OCI-LY3 (cell line): ENCODE measurements at regions not wholly inside any gene's neighbourhood (a gene's known extent, or its start where the extent isn't known, plus 50 kb on each side); places are given as distances from the start of the nearest gene placed in this dataset.

Source experiments
- CTCF ChIP-seq: fragments of 200-600, 300-600 bp; sonication (generic); IDR thresholded peaks from 2 replicates; pipeline ENCODE4 v1.5.1; 2014; ENCODE audit warnings: antibody characterized with exemption, low read length, low read depth
- EZH2phosphoT487 ChIP-seq: fragments of 200-600 bp; shearing (Covaris generic); IDR thresholded peaks from 2 replicates; pipeline ENCODE4 v1.6.1; 2018; ENCODE audit warnings: antibody characterized with exemption, mixed run types, low read depth

GRCh38 chr16:54509456-54509855, 222.9 kb upstream of the IRX3 start:
- no peak for TF ChIP-seq CTCF
- TF ChIP-seq EZH2phosphoT487, result no peak
